Stomach (tissue), 8 donors: ENCODE measurements at regions not wholly inside any gene's neighbourhood (a gene's known extent, or its start where the extent isn't known, plus 50 kb on each side); places are given as distances from the start of the nearest gene placed in this dataset.

Experiments
- DNase-seq, 2 donors: peaks; one replicate each; pipeline versions ENCODE4 v3.0.0 to v3.0.0-alpha.2; 2013 to 2019
- H3K27ac ChIP-seq, 5 donors: fragments of 200-600 bp in 4 of 5; sonication (generic) in 4 of 5; one replicate each; pipeline ENCODE4 v1.5.1; 2013 to 2019; ENCODE audit warnings: mild to moderate bottlenecking in 1 of 5, moderate library complexity in 1 of 5
- H3K27me3 ChIP-seq, 3 donors: fragments of 200-600 bp; sonication (generic); one replicate each; pipeline ENCODE4 v1.5.1; 2017 to 2019; ENCODE audit warnings: mixed run types in 1 of 3
- H3K36me3 ChIP-seq, 4 donors: fragments of 200-600 bp; sonication (generic); 1 replicate in 3 of 4; 2 replicates in 1 of 4; pipeline ENCODE4 v1.5.1; 2016 to 2019
- H3K4me1 ChIP-seq, 4 donors: fragments of 200-600 bp; sonication (generic); one replicate each; pipeline ENCODE4 v1.5.1; 2016 to 2019
- H3K4me3 ChIP-seq, 4 donors: fragments of 200-600 bp; sonication (generic) in 3 of 4; one replicate each; pipeline ENCODE4 v1.5.1; 2016 to 2019; ENCODE audit warnings: mild to moderate bottlenecking in 1 of 4
- H3K9me3 ChIP-seq, 4 donors: fragments of 200-600 bp; sonication (generic); one replicate each; pipeline ENCODE4 v1.5.1; 2016 to 2019
- EP300 ChIP-seq: sonication (generic); formaldehyde crosslinking; IDR thresholded peaks from one replicate; pipeline ENCODE4 v1.6.1; 2017; ENCODE audit warnings: antibody characterized with exemption
- POLR2A ChIP-seq, 4 donors: fragments of 450-650 bp; IDR thresholded peaks; one replicate each; pipeline ENCODE4 v1.6.1; 2016; ENCODE audit warnings: antibody characterized with exemption in 4 of 4, control low read depth in 2 of 4, mild to moderate bottlenecking in 1 of 4, moderate library complexity in 1 of 4
- POLR2AphosphoS5 ChIP-seq, 3 donors: sonication (generic); formaldehyde crosslinking; IDR thresholded peaks; one replicate each; pipeline ENCODE4 v1.6.1; 2016; ENCODE audit warnings: antibody characterized with exemption in 3 of 3
- WGBS, 5 donors: extraction: QIAGEN DNeasy Blood & Tissue Kit in 3 of 5; methylation state at CpG; one replicate each; pipeline versions ENCODE4 v1.1.5 to v1.1.7; 2013 to 2018; 5-methylcytosine and 5-hydroxymethylcytosine counted together
- intact Hi-C: fragments of 100-400 bp; cut with DNase I; formaldehyde crosslinking; loops from one replicate; pipeline ENCODE4 v1.15.1; 2023; ENCODE audit warnings: low total_unique reads
- TF ChIP-seq, protein P1 (sequence below), 7 experiments: fragments of 450-650 bp in 4 of 7; fragments of 200-600 bp in 3 of 7; sonication (generic) in 3 of 7; IDR thresholded peaks; one replicate each; pipeline ENCODE4 v1.5.1; 2016 to 2019; ENCODE audit warnings: antibody characterized with exemption in 7 of 7, control low read depth in 2 of 7, mild to moderate bottlenecking in 1 of 7
- donor health status: healthy with polysubstance abuse.
- donor health status: Bipolar disorder and iron deficiency.
- donor health status: healthy.

DNA sequence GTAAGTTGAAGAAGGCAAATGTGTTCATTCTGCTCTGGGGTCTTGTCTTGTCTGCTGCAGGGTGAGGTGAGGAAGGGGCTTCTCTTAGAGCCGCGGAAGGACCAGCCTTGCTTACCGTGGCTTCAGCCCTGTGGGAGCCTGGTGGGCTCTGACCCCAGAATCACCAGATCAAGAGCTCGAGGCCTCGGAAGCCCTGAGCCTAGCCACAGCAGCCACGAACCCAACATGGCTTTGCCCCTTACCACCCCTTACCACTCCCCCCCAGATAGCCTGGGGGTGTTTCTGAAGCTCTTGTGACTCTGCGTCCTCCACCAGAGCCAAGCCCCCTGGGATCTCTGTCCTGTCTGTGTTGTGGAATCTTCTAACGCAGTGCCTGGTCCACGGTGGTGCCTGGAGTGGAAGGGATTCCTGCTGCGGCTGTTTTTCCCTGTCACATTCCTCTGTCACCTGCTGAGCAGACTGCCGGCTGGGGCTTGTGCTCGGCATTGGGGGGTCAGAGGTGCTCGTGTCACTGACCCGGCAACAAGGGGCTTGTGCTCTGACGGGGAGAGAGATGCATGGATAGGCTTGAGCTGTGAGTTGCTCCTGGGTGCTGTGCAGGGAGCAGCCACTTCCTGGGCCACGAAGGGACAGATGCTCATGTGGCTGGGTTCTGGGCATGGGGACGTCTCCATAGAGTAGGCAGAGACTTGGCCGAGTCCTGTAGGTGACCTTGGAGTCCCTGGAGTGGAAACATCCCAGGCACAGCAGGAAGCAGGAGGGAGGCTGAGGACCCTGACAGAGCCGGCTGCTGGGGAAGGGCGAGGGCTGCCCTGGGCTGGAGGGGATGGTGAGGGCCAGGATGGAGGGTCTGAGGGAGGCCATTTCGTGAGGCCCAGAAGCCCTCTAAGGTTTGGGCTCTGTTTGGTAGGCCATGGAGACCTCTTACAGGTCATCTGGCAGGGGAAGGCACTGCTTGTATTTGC lies 316.0 kb downstream of the QKI start:
- no peaks in the 10 kb centered on the region for H3K27me3 ChIP-seq
- peaks cover 0 to 4% (median 0%) of the 10 kb centered on the region in 4 donors for H3K4me1 ChIP-seq
- no peak overlapping the region for H3K4me3 ChIP-seq
- H3K27ac ChIP-seq: no peak overlapping the region
- TF ChIP-seq EP300 (no peak), POLR2A (IDR thresholded peaks at IDR 0.05) (no peak), POLR2AphosphoS5 (IDR thresholded peaks at IDR 0.05) (no peak)
- TF ChIP-seq, protein P1, sequence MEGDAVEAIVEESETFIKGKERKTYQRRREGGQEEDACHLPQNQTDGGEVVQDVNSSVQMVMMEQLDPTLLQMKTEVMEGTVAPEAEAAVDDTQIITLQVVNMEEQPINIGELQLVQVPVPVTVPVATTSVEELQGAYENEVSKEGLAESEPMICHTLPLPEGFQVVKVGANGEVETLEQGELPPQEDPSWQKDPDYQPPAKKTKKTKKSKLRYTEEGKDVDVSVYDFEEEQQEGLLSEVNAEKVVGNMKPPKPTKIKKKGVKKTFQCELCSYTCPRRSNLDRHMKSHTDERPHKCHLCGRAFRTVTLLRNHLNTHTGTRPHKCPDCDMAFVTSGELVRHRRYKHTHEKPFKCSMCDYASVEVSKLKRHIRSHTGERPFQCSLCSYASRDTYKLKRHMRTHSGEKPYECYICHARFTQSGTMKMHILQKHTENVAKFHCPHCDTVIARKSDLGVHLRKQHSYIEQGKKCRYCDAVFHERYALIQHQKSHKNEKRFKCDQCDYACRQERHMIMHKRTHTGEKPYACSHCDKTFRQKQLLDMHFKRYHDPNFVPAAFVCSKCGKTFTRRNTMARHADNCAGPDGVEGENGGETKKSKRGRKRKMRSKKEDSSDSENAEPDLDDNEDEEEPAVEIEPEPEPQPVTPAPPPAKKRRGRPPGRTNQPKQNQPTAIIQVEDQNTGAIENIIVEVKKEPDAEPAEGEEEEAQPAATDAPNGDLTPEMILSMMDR (IDR thresholded peaks at IDR 0.05): no peak
- WGBS, 5 donors: 86 to 87% (median 87%) methylated on average over 17 to 21 of the region's 21 CpGs
- intact Hi-C loops: no loop called here
- DNase-seq: no peak
- no peaks in the 10 kb centered on the region for H3K36me3 ChIP-seq
- H3K9me3 ChIP-seq: no peaks in the 10 kb centered on the region

- no peak overlapping the region for H3K4me3 ChIP-seq
- H3K9me3 ChIP-seq: no peaks in the 10 kb centered on the region
- no peaks in the 10 kb centered on the region for H3K27me3 ChIP-seq
- TF ChIP-seq EP300 (no peak), POLR2AphosphoS5 (IDR thresholded peaks at IDR 0.05) (no peak), POLR2A (IDR thresholded peaks at IDR 0.05) (no peak)
- TF ChIP-seq, protein P1 (IDR thresholded peaks at IDR 0.05): no peak
- peaks cover 0 to 4% (median 0%) of the 10 kb centered on the region in 4 donors for H3K4me1 ChIP-seq
- no peak for DNase-seq
- H3K36me3 ChIP-seq: no peaks in the 10 kb centered on the region
- 75 to 85% (median 84%) methylated on average over 16 of the region's 16 CpGs for WGBS, 5 donors
- H3K27ac ChIP-seq: no peak overlapping the region
- intact Hi-C loops: no loop called here
Measured at GRCh38 chr6:163729127-163729872, 314.8 kb downstream of the QKI start.

GRCh38 chr6:163728442-163729126 lies 314.1 kb downstream of the QKI start:
- Histone ChIP-seq H3K9me3 (no peaks in the 10 kb centered on the region), H3K36me3 (no peaks in the 10 kb centered on the region), H3K4me1 (peaks cover 0 to 4% (median 0%) of the 10 kb centered on the region in 4 donors), H3K27ac (no peak overlapping the region), H3K4me3 (no peak overlapping the region), H3K27me3 (no peaks in the 10 kb centered on the region)
- intact Hi-C loops: no loop called here
- 84 to 89% (median 88%) methylated on average over 12 to 13 of the region's 13 CpGs for WGBS, 5 donors
- TF ChIP-seq, protein P1 (IDR thresholded peaks at IDR 0.05): no peak
- TF ChIP-seq EP300 (no peak), POLR2AphosphoS5 (IDR thresholded peaks at IDR 0.05) (no peak), POLR2A (IDR thresholded peaks at IDR 0.05) (no peak)
- no peak for DNase-seq
